ENCODE measurements at regions not wholly inside any gene's neighbourhood (a gene's known extent, or its start where the extent isn't known, plus 50 kb on each side); places are given as distances from the start of the nearest gene placed in this dataset.

DNA sequence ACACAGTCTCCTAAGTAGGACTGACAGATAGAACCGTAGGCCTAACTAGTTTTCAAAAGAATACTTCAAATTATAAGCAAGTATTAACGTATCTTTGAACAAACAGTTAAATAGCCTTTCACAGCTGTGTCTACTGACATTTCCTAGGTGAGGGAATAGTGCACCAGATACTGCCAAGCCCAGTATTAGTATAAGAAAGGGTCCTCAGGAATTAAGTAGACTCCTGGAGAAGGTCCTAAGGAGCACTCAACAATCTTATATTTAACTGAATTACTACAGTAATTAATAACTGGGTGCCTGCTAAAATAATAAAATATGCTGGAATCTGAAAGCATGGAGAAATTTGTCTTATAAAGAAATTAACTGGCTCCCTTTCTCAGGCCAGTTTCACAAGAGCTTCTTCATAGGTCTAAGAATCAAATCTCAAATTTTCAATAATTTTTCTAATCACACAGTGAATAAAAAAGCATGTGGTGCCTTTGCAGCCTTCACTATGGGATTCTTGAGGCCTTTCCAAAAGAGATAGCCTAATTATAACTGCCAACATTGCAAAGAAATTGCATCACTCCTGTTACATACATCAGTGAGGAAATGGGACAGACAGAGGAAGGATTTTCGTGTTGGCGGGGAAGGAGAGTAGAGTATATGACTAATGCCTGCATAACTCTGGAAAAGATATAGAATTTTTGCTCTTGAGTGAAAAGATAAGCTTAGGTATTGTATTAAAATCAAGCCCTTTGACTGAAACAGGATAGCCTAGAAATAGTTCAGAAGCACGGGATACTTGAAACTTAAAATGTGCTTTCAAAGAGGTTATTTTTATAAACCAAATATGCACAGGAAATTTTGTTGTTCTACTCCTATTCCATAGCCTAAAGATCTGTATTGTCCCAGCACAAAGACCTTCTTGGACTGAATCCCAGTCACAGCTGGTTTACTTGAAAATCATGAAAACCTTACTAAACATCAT is 228.6 kb upstream of the STK17B start:
- no peak for DNase-seq

DNA sequence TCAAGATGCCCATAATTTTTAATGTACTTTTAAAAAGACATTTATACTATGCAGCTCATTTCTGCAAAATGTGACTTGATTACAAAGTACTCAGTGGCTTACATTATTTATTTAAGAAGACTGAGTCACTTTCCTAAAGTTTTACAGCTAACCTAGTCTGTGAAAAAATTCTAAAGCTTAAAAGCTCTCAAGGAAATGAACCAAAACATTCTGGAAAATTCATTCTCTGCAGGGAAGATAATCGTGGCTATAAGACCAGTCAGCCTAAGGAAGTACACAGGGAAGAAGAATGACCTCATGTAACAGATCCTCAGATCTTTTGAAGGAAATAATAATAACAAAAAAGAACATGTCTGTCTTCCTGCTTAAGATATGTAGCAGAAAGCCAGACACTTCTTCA is 232.1 kb upstream of the STK17B start:
- DNase-seq = no peak

DNA sequence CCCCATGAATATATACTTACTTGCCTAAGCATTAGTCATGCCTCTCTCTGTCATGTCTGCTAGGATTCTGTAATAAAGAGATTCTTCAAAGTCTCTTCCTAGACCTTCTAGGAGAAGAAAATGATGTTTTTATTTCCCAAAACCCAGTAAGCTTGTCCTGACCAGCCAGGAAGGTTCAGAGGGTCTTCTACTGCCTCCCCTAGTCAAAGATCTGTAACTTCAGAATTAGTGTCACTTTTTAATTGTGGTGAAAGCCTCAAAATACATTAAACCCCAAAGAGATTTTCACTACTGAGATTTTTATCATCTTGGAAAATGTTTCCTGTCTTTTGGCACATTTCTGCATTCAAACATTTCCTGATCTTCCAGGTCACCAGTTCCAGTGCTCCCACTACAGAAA is 232.9 kb upstream of the STK17B start:
- DNase-seq = no peak

DNA sequence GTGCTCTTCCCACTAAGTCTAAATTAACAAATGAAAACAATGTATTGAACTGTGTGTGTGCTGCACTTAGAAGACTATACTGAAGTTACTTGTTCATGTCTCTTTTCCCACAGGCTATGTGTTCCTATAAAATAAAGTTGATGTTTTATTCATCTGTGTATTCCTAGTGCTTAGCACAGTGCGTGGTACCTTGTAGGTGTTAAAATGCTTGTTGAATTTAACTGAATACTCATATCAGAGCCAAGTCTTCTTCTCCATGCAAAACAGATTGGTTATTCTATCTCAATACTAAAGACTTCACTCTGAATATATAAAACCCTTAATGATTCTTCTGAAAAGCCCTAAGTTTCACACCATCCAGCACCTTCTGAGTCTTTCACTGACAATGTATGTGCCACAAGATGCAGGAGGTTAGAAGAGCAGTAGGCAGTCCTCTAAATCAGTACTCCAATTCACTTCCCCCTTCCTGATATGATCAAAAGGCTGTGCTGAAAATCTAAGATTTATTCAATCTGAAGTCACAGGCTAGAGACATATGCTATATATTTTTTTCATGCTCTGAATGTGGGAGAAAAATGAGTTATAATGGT is 231.7 kb upstream of the CCDC150 start:
- DNase-seq = no peak

DNA sequence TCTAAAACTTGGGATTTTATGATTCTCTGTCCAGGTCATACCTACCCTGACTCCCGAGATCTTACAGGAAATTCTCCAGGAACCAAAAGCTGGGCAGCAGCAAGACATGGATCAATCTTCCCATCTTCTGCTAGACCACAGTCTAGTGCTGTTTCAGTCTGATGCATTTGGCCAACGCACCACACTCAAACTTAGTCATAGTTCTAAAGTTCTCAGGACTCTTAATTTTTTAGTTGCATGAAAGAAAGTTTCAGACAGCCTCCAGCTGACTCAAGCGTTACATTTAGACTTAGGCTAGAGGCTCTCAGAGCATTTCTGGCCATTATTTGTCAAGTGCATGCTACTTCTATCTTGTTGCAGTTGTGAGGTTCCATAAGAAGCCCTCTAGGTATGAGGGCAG is 230.1 kb upstream of the CCDC150 start:
- no peak for DNase-seq

DNA sequence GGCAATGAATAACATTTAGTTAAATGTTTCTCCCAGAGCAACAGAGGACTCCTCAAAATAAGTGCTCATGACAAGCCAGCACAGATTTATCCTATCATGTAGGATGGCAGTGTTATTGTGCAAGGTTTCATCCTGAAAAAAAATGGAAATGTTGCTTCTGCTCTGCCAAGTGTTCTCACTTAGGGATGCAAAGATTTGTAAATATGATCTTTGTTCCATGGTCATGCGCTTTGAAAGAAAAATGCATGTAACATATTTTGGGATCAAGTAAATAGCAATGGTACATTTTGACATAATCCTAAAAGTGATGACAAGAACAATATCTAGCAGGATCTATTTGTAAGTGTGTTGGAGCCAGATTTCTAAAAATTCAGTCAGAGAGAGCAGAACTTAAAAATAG is 229.5 kb upstream of the CCDC150 start:
- DNase-seq = no peak

DNA sequence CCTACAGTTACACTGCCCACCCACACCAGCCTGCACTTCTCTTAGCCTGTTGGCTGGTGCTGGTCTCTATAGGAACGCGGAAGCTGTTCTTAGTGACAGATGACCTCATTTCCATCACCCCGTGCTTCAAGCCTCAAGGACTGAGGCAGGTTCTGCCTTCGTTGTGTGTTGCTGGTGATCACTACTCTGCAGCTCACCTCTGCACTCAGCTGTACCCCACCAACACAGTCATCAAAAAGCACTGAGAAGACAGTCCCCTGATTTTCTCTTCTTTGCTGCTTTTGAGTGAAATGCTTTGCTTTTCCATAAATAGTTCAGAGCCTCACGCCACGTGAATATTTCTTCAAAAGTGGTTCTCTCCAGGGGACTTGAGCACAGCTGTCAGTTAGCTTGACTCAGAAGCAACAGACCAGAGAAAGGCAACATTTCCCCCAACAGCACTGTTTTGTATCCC is 225.7 kb upstream of the CCDC150 start:
- no peak for DNase-seq

DNA sequence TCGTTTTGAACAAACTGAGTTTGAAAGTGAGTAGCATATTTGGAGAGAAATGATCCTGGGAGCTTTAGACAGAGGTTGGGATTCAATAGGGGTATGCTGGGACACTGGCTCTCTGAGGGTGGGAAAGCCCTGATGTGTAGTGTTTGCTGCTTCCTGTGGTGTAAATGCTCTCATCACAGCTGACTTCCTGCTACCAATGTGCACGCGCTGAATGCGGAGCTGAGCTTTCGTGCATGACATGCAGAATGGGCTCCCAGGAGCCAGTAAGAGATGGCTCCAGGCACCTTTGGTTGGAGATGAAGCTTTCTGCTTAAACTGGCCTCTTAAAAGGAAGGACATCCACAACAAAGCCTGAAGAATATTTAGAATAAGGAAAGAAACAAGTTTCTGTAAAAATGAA is 224.1 kb upstream of the CCDC150 start:
- no peak for DNase-seq

DNA sequence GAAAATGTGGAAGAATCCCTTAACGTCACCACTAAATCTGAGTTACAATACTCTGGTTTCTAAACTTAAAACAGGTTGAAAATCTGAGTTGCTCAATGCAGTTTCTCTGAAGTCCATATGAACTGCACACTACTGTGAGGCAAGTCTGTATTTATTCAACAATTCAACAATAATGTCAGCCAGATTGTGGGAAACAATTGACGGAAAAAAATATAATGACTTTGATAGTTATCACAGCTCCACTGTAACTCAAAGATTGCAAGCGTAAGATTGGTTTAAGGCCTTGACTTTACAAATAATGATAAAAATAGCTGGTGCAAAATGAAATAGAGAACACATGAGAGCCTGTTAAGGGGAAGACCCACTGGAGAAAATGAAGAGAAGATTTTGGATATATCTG is 219.4 kb upstream of the CCDC150 start:
- no peak for DNase-seq

DNA sequence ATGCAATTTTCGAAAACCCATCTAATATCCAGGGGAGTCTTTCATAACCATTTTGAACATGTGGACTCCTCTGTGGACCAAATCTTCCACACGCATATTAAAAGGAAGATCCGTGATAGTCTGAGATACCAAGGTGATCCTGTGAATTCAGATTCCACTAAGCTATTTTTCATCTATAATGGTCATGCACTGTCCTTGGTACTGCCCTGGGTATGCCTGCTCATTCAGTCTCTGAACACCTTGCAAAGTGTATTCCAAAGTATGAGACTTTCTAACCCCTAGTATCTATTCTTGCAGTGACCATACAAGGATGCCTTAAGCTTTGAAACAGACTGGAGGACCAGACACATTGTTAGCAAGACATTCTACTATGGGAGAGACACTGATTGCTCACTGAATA is 217.6 kb upstream of the CCDC150 start:
- no peak for DNase-seq

DNA sequence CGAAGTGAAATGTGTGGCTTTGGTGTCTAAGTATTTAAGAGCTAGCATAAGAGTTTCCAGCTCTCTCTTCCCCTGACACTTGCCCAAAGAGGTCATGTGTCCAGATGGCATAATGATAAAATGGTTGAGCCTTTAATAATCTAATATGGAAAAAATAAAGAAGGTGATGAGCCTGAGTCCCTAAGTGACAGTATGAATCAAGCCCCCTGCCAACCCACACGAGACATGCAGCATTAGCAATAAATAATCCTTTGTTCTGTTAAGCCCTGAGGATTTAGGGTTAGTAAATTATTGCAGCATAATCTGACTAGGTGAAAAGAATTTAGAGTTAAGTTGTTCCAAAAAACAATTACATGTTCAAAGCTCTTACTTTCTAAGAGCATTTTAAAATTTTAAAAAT is 217.2 kb upstream of the CCDC150 start:
- DNase-seq = no peak

DNA sequence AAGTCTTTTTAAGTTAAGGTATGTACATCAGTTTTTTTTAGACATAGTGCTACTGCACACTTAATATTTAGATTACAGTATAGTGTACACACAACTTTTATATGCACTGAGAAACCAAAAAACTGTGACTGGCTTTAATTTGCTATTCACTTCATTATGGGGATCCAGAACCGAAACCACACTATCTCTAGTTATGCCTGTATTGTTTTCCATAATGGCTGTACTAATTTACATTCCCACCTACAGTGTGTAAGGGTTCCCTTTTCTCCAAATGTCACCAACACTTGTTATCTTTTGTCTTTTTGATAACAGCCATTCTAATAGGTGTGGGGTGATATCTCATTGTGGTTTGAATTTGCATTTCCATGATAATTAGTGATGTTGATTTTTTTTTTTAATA is 213.4 kb upstream of the CCDC150 start:
- DNase-seq = no peak

DNA sequence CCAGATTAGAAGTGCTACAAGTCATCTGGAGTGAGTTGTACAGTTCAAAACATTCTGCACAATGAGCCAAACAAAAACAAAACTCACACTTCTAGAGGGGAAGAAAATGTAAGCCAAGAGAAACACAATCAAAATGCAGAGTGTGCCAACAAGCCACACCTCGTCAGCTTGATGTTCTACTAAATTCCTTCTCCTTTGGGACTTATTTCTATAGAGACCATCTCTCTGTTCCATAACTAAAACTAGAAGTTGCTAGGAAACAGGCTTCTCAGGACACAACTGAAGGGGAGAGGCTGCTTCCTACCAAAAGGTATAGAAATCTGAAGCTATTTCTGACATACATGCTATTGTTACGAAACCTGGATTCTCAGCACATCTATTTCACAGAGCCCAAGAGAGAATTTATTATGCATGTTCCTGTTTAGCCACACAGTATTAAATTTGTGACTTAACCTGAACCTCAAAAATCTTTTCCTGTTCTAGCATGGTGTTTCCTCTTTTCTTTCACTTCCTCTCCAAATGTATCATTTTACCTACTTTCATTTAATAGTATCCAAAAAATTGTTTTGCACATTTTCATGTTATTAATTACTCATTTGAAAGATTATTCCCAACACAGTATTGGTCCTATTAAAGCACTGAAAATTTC is 211.4 kb upstream of the CCDC150 start:
- DNase-seq = no peak

DNA sequence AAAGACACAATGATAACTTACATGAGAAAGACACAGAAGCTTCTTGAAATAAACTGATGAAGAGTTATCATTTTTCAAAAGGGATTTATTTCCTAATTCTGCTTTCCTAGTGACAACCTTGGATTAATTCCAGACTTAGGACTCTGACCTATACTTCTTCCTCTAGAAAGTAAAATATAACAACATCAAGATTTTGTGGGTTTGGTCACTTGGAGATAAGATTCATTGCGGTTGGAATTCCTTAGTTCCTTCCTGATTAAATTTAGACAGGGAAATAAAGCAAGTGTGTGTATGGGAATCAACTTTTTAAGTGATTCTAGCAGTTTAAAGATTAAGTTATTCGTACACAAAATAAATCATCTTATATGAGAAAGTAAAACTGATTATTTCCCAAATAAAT is 208.4 kb upstream of the CCDC150 start:
- no peak for DNase-seq

DNA sequence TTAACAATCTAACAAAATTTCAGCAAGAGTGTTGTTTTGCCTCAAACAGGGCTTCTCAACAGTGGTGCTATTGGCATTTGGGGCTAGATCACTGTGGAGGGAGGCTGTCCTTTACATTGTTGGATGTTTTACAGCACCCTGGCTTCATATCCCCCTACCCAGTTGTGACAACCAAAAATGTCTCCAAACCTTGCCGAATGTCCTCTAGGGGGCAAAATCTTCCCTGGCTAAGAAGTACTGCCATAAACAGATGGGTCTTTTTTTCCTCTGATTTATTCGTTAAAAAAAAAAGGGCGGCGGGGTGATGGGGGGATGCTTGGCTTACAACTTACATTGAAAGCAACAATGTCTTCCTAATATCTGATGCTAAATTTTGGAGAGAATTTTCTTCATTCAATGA is 207.6 kb upstream of the CCDC150 start:
- no peak for DNase-seq

DNA sequence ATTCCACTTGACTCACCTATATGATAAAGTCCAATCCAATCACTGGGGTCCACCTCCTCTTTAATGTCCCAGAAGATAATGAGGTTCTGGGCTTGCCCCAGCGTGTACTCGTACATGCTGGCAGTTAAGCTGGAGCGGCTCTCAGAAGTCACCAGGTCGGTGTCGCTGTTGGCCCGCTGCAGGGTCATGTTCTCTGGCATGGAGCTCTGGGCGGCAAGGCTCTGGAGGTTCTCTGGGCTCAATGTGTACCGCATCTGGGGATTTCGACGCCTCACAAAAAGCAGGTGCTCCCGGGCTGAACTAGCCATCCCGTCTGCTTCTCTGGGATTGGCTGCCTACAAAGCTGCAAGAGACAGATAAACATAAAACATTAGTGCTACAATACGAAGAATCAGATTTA is 206.4 kb upstream of the CCDC150 start:
- DNase-seq = no peak

DNA sequence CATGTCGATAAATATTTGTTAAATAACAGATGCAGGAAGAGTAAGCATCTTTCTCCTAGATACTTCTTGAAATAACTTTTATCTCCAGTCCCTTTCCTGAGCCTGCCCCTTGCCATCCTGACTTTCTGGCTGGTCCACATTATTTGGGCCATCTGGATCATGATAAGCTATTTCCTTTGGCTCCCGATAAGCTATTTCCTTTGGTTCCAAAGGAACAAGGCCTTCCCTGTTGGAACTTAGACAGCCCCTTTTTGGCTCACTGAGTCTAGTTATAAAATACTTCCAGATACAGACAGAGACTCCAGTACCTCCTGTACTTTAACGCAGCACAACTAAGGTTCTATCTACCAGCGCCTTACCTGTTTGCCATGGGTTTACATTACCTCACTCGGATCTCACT is 205.3 kb upstream of the CCDC150 start:
- DNase-seq = no peak

DNA sequence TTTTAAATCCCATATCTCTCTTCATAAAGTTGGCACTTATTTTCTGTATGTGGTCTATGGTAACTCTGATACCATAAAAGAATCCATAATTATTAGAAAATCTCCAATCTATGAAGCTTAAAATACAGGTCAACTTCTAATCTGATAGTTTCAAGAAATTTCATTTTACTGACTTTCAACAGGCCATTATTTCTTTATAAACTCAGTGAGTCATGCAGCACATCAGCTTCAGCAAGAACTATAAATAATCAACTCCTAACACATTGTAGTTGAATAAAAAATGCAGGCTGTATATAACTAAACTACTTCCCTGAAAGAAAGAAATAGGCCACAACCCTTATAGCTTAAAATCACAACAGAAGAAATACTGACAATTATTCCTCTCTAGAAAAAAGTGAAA is 204.3 kb upstream of the CCDC150 start:
- DNase-seq = no peak

DNA sequence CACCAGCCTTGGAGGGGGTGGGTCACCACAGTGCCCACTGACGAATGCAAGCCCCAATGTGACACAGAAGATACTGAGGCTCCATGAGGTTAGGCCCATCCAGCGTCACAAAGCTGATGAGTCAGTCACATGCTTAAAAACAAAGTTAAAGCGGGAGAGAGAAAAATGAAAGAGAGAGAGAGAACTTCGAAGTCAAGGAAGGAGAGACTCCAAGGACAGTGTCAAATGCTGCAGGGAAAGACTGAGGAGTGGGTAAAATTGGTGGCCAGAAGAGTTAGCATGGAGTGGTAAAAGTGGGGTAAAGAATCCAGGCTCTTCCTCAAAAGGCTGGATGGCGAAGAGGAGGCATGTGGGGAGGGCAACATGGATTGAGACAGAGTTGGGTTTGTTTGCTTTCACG is 201.9 kb upstream of the CCDC150 start:
- no peak for DNase-seq

DNA sequence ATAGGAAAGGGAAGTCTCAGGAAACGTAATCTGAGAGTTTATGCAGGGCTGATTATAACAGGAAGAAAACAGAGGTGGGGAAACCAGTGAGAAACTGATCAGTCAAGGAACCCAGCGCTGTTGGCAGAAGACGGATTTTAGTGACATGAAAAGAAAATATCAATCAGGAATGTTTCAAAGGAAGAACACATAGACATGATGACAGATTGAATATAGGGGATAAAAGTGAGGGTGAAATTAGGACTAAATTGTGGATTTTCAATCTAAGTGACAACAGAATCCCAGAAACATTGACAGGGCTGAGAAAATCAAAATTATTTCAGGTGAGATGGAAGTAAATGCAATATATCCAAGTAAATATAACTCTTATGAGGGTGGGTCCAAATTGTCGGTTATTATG is 199.8 kb upstream of the CCDC150 start:
- DNase-seq = no peak

DNA sequence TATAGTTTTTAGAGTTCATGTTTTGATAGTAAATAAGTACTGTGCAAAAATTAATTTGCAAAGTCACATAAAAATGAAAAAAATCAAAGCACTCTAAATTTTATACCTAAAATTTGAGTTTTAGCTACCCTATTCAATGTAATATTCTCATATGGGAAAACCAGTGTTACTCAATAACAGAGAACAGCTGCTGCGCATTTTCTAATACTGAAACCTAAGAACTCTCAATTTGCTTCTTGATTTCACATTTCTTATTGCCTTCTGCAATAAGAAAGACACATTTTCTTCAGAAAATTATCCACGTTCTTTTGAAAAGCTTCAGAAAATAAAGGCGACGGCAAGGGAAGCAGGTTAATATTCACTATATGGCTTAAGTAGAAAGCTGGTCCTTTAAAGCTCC is 199.1 kb upstream of the CCDC150 start:
- no peak for DNase-seq

DNA sequence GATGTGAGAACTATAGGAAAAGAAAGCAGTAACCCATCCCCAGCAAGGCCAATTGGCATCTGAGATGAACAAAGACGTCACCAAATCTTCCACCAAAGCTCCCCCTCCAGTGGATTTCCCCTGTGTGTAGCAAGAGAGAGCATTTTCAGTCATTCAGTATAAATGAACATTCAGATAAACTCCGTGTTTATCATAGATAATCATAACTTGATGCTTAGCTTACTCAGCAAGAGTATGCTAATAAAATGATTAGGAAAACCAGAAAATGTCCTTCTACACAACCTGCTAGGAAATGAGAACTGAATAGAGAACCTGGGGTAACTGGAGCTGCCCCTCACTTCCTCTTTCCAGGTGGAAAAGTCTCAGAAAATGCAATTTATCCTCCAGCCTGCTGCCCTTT is 198.0 kb upstream of the CCDC150 start:
- DNase-seq = no peak

DNA sequence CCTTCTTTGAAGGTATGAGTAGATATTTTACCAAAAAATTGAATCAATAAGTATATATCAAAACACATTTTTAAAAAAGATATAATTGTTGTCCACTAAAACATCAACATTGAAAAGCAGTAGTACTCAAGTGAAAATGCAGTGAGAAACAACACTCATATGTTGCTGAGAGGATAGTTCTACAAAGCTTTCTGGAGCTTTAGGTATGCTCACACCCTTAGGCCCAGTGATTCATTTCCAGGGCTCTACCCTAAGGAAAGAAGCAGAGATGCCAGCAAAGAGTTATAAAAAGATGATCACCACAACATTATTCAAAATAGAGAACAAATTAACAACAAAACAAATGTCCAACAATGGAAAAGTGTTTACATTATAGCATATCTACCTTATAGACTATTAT is 197.3 kb upstream of the CCDC150 start:
- DNase-seq = no peak

DNA sequence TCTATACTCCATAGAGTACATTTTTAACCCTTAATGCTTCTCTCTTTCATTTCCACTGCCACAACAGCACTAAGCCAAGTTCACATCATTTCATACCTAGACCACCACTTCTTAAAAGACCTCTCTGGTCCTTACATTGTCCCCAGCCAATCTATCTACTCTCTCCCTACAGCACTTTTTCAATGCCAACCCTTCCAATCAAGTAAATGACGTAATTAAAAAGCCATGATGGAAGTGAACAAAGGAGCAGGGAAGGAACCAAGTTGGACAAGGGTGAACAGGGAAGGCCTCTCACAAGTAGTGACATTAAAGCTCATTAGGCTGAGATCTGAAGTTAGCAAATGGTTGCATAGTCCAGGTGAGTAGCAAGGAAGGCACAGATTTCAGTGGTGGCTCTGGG is 195.1 kb upstream of the CCDC150 start:
- no peak for DNase-seq
